GM23338 (cell line): ENCODE measurements at regions not wholly inside any gene's neighbourhood (a gene's known extent, or its start where the extent isn't known, plus 50 kb on each side); places are given as distances from the start of the nearest gene placed in this dataset.

Experiments
- ATAC-seq: fragments of 200-7000 bp; cut with Tn5 transposase; 3 replicates; pipeline ENCODE4 v1.9.1; 2020
- DNase-seq: peaks from one replicate; pipeline ENCODE4 v3.0.0-alpha.2; 2015; ENCODE audit warnings: low spot score
- H2AFZ ChIP-seq: fragments of 200-600 bp; sonication (generic); 2 replicates; pipeline ENCODE4 v1.8.0; 2016; ENCODE audit warnings: antibody characterized with exemption, mild to moderate bottlenecking, moderate library complexity
- H3F3A ChIP-seq: fragments of 200-600 bp; sonication (generic); replicated peaks from 2 replicates; pipeline ENCODE4 v1.8.0; 2017; ENCODE audit warnings: antibody characterized with exemption, mixed run types, low read depth
- H3K27ac ChIP-seq: fragments of 200-600 bp; sonication (generic); 2 replicates; pipeline ENCODE4 v1.6.1; 2016; ENCODE audit warnings: low read depth
- H3K27me3 ChIP-seq: fragments of 200-600 bp; sonication (generic); 2 replicates; pipeline ENCODE4 v1.8.0; 2016; ENCODE audit warnings: mild to moderate bottlenecking, mixed run types, moderate library complexity; ENCODE audit not compliant: insufficient read depth
- H3K36me3 ChIP-seq: fragments of 200-600 bp; sonication (generic); 2 replicates; pipeline ENCODE4 v1.8.0; 2016; ENCODE audit warnings: mild to moderate bottlenecking; ENCODE audit not compliant: insufficient read depth
- H3K4me1 ChIP-seq: fragments of 200-600 bp; sonication (generic); 2 replicates; pipeline ENCODE4 v1.8.0; 2016; ENCODE audit warnings: mild to moderate bottlenecking, moderate library complexity; ENCODE audit not compliant: insufficient read depth
- H3K4me2 ChIP-seq: fragments of 200-600 bp; sonication (generic); 2 replicates; pipeline ENCODE4 v1.7.1; 2017; ENCODE audit warnings: mixed run types
- H3K4me3 ChIP-seq: fragments of 200-600 bp; sonication (generic); 2 replicates; pipeline ENCODE4 v1.6.1; 2016; ENCODE audit warnings: mixed run types
- H3K79me2 ChIP-seq: fragments of 200-600 bp; sonication (generic); replicated peaks from 2 replicates; pipeline ENCODE4 v1.8.0; 2017; ENCODE audit warnings: mild to moderate bottlenecking; ENCODE audit not compliant: insufficient read depth
- H3K9me2 ChIP-seq: fragments of 200-600 bp; sonication (generic); 2 replicates; pipeline ENCODE4 v1.8.0; 2017; ENCODE audit not compliant: insufficient read depth
- H4K20me1 ChIP-seq: fragments of 200-600 bp; sonication (generic); replicated peaks from 2 replicates; pipeline ENCODE4 v1.8.0; 2017; ENCODE audit warnings: mild to moderate bottlenecking; ENCODE audit not compliant: insufficient read depth
- H3K27ac Mint-ChIP-seq: 2 replicates; pipeline ENCODE4 v1.8.0; 2020; ENCODE audit warnings: inconsistent platforms, mild to moderate bottlenecking, moderate library complexity, mixed read lengths
- H3K27me3 Mint-ChIP-seq: 3 replicates; pipeline ENCODE4 v1.8.0; 2022; ENCODE audit warnings: low read depth, mild to moderate bottlenecking, moderate library complexity, mixed read lengths, inconsistent platforms; ENCODE audit not compliant: insufficient read depth, poor library complexity
- H3K36me3 Mint-ChIP-seq: 3 replicates; pipeline ENCODE4 v1.8.0; 2021; ENCODE audit warnings: low read depth, mild to moderate bottlenecking, inconsistent platforms, moderate library complexity, mixed read lengths
- H3K4me1 Mint-ChIP-seq: 3 replicates; pipeline ENCODE4 v1.8.0; 2020; ENCODE audit warnings: mild to moderate bottlenecking, inconsistent platforms, mixed read lengths
- H3K4me3 Mint-ChIP-seq: 3 replicates; pipeline ENCODE4 v1.8.0; 2021; ENCODE audit warnings: moderate library complexity, mild to moderate bottlenecking, inconsistent platforms, mixed read lengths
- H3K9me3 Mint-ChIP-seq: 3 replicates; pipeline ENCODE4 v1.8.0; 2020; ENCODE audit warnings: moderate library complexity, mild to moderate bottlenecking, inconsistent platforms, mixed read lengths
- CTCF ChIP-seq, 2 experiments: fragments of 200-600 bp in 1 of 2; sonication (generic) in 1 of 2; conservative IDR thresholded peaks; 2 replicates each; pipeline versions ENCODE4 v1.5.1 to v1.6.1; 2016 to 2017; ENCODE audit warnings: antibody characterized with exemption in 2 of 2, low read depth in 2 of 2, mild to moderate bottlenecking in 2 of 2, moderate library complexity in 1 of 2
- EZH2 ChIP-seq: fragments of 200-600 bp; sonication (generic); IDR thresholded peaks from one replicate; pipeline ENCODE4 v1.8.0; 2017; ENCODE audit warnings: antibody characterized with exemption, mild to moderate bottlenecking, low read depth; ENCODE audit not compliant: unreplicated experiment
- JUNB ChIP-seq: IDR thresholded peaks from one replicate; pipeline ENCODE4 v1.6.1; 2016; ENCODE audit warnings: antibody characterized with exemption; ENCODE audit not compliant: unreplicated experiment
- POLR2AphosphoS5 ChIP-seq: IDR thresholded peaks from 2 replicates; pipeline ENCODE4 v1.6.1; 2016; ENCODE audit warnings: antibody characterized with exemption, low read depth
- REST ChIP-seq: IDR thresholded peaks from one replicate; pipeline ENCODE4 v1.6.1; 2018; ENCODE audit warnings: antibody characterized with exemption; ENCODE audit not compliant: unreplicated experiment
- ZNF114 ChIP-seq: fragments of 250-450 bp; sonication (Bioruptor Pico); IDR thresholded peaks from 2 replicates; pipeline ENCODE4 v1.5.0; 2020; ENCODE audit warnings: mild to moderate bottlenecking, moderate library complexity
- ZNF331 ChIP-seq: fragments of 250-450 bp; sonication (Bioruptor Pico); IDR thresholded peaks from 2 replicates; pipeline ENCODE4 v1.5.0; 2020; ENCODE audit warnings: low read depth, mild to moderate bottlenecking, moderate library complexity
- ZNF462 ChIP-seq: fragments of 250-450 bp; sonication (Bioruptor Pico); IDR thresholded peaks from 2 replicates; pipeline ENCODE4 v1.5.0; 2020; ENCODE audit warnings: mild to moderate bottlenecking, moderate library complexity

- Histone ChIP-seq H3K4me1 (peaks cover 5% of the 10 kb centered on the region; the same call in 1 of the 2 replicates), H3K4me3 (no peak overlapping the region), H3K27me3 (no peaks in the 10 kb centered on the region), H3K36me3 (no peaks in the 10 kb centered on the region), H3K27ac (no peak overlapping the region), H3K79me2 (no peaks in the 10 kb centered on the region), H3K4me2 (no peak overlapping the region), H3K9me2 (peaks cover 23% of the 10 kb centered on the region), H4K20me1 (no peaks in the 10 kb centered on the region), H3F3A (no peaks in the 10 kb centered on the region), H2AFZ (no peak overlapping the region)
- Mint-ChIP-seq H3K4me1 (peaks cover 4% of the 10 kb centered on the region), H3K27me3 (no peaks in the 10 kb centered on the region), H3K4me3 (no peak overlapping the region), H3K36me3 (no peaks in the 10 kb centered on the region), H3K27ac (no peak overlapping the region), H3K9me3 (no peaks in the 10 kb centered on the region)
- TF ChIP-seq ZNF331 (no peak), REST (no peak), ZNF462 (CRISPR knock-in tag) (no peak), EZH2 (no peak), CTCF (conservative IDR thresholded peaks at IDR 0.05; ENCODE audit: low read depth in 2 of 2) (no peak), JUNB (no peak), ZNF114 (CRISPR knock-in tag) (no peak), POLR2AphosphoS5 (no peak)
- no peak for ATAC-seq
- DNase-seq: no peak
Measured at GRCh38 chr5:143987751-143988560, 176.0 kb downstream of the HMHB1 start.
